Upper lobe of left lung (tissue), 4 donors: ENCODE measurements at regions not wholly inside any gene's neighbourhood (a gene's known extent, or its start where the extent isn't known, plus 50 kb on each side); places are given as distances from the start of the nearest gene placed in this dataset.

Experiments used
- CTCF ChIP-seq, 6 experiments: fragments of 450-650 bp in 4 of 6; fragments of 200-600 bp in 2 of 6; sonication (generic) in 2 of 6; IDR thresholded peaks; one replicate each; pipeline ENCODE4 v1.5.1; 2016 to 2019; ENCODE audit warnings: antibody characterized with exemption in 6 of 6
- EP300 ChIP-seq, 4 donors: sonication (generic); formaldehyde crosslinking; IDR thresholded peaks; one replicate each; pipeline ENCODE4 v1.5.1; 2017; ENCODE audit warnings: antibody characterized with exemption in 4 of 4, control low read depth in 2 of 4
- POLR2A ChIP-seq, 4 donors: fragments of 450-650 bp; IDR thresholded peaks; one replicate each; pipeline ENCODE4 v1.5.1; 2016 to 2017; ENCODE audit warnings: antibody characterized with exemption in 4 of 4, mild to moderate bottlenecking in 2 of 4
- POLR2AphosphoS5 ChIP-seq, 2 donors: sonication (generic); formaldehyde crosslinking; IDR thresholded peaks; one replicate each; pipeline ENCODE4 v1.5.1; 2017; ENCODE audit warnings: antibody characterized with exemption in 2 of 2

- TF ChIP-seq CTCF (IDR thresholded peaks at IDR 0.05) = no peak
- TF ChIP-seq POLR2AphosphoS5 (IDR thresholded peaks at IDR 0.05) = no peak
- no peak for TF ChIP-seq EP300 (IDR thresholded peaks at IDR 0.05)
- no peak for TF ChIP-seq POLR2A (IDR thresholded peaks at IDR 0.05)
Observed at GRCh38 chr11:22510010-22510409, 115.6 kb downstream of the FANCF start.
